IMR-90 (cell line): ENCODE measurements at regions not wholly inside any gene's neighbourhood (a gene's known extent, or its start where the extent isn't known, plus 50 kb on each side); places are given as distances from the start of the nearest gene placed in this dataset.

ENCODE experiments used
- ATAC-seq: fragments of 200-7000 bp; cut with Tn5 transposase; 2 replicates; pipeline ENCODE4 v1.9.1; 2020; ENCODE audit warnings: low read depth, mild to moderate bottlenecking, moderate library complexity
- BruUV-seq: library from RNA; stranded (reverse); fragments of 400-500 nt; replicated peaks from 2 replicates; lab custom pipeline; 2021; lab: Mats Ljungman, UMichigan
- CTCF ChIA-PET: fragments of 300-600 bp; formaldehyde crosslinking; extraction: SDS; loops from one replicate; lab custom pipeline; 2021; ENCODE audit warnings: antibody characterized with exemption; lab: Yijun Ruan, JAX
- POLR2A ChIA-PET: fragments of 300-600 bp; sonication (Branson Sonifier 250); formaldehyde crosslinking; loops from one replicate; lab custom pipeline; 2022; ENCODE audit warnings: antibody characterized with exemption; ENCODE audit not compliant: unreplicated experiment; lab: Charles Lee
- DNase-seq: peaks from one replicate; pipeline ENCODE4 v3.0.0; 2013
- H2AFZ ChIP-seq: replicated peaks from 2 replicates; pipeline ENCODE3; 2013; ENCODE audit warnings: low read length, mild to moderate bottlenecking; ENCODE audit not compliant: poor library complexity
- H2AK5ac ChIP-seq: 2 replicates; pipeline ENCODE4 v1.6.1; 2013; ENCODE audit warnings: low read depth, low read length, inconsistent platforms
- H2AK9ac ChIP-seq: replicated peaks from 2 replicates; pipeline ENCODE3; 2013; ENCODE audit warnings: mild to moderate bottlenecking, low read depth, low read length, moderate library complexity; ENCODE audit not compliant: poor library complexity
- H2BK120ac ChIP-seq: 2 replicates; pipeline ENCODE4 v1.6.1; 2013; ENCODE audit warnings: low read depth, low read length, inconsistent platforms
- H2BK15ac ChIP-seq: 3 replicates; pipeline ENCODE4 v1.6.1; 2013; ENCODE audit warnings: low read depth, low read length, inconsistent platforms
- H2BK20ac ChIP-seq: 2 replicates; pipeline ENCODE4 v1.6.1; 2013; ENCODE audit warnings: low read depth, mild to moderate bottlenecking, inconsistent platforms, low read length, moderate library complexity
- H2BK5ac ChIP-seq: 2 replicates; pipeline ENCODE4 v1.6.1; 2013; ENCODE audit warnings: mild to moderate bottlenecking, low read depth, low read length, inconsistent platforms; ENCODE audit not compliant: poor library complexity, severe bottlenecking
- H3K14ac ChIP-seq: replicated peaks from 2 replicates; pipeline ENCODE4 v1.6.1; 2013; ENCODE audit warnings: low read depth, low read length, inconsistent platforms
- H3K18ac ChIP-seq: 2 replicates; pipeline ENCODE4 v1.6.1; 2013; ENCODE audit warnings: low read depth, low read length, control low read depth
- H3K23ac ChIP-seq: 2 replicates; pipeline ENCODE4 v1.6.1; 2013; ENCODE audit warnings: low read depth, low read length, inconsistent platforms
- H3K27ac ChIP-seq: 2 replicates; pipeline ENCODE4 v1.5.1; 2013; ENCODE audit warnings: mild to moderate bottlenecking, control low read depth, low read length; ENCODE audit not compliant: insufficient read depth
- H3K27me3 ChIP-seq: 2 replicates; pipeline ENCODE4 v1.6.1; 2013; ENCODE audit warnings: low read length; ENCODE audit not compliant: control insufficient read depth, insufficient read depth
- H3K36me3 ChIP-seq: 2 replicates; pipeline ENCODE4 v1.6.1; 2013; ENCODE audit warnings: low read length, mixed read lengths; ENCODE audit not compliant: control insufficient read depth, insufficient read depth
- H3K4ac ChIP-seq: 2 replicates; pipeline ENCODE4 v1.6.1; 2013; ENCODE audit warnings: low read depth, low read length, inconsistent platforms
- H3K4me1 ChIP-seq: 2 replicates; pipeline ENCODE4 v1.6.1; 2013; ENCODE audit warnings: low read length, mixed read lengths; ENCODE audit not compliant: control insufficient read depth, insufficient read depth
- H3K4me2 ChIP-seq: 2 replicates; pipeline ENCODE4 v1.6.1; 2013; ENCODE audit warnings: low read depth, mild to moderate bottlenecking, control low read depth, low read length, moderate library complexity
- H3K4me3 ChIP-seq: 2 replicates; pipeline ENCODE4 v1.5.1; 2013; ENCODE audit warnings: low read depth, mild to moderate bottlenecking, control low read depth, low read length, moderate library complexity; ENCODE audit not compliant: insufficient read depth
- H3K56ac ChIP-seq: 2 replicates; pipeline ENCODE4 v1.6.1; 2013; ENCODE audit warnings: low read length, inconsistent platforms; ENCODE audit not compliant: insufficient read depth; ENCODE audit errors: extremely low read depth
- H3K79me1 ChIP-seq, 2 experiments: 2 replicates each; pipeline ENCODE4 v1.6.1; 2013; ENCODE audit warnings: low read length in 2 of 2, inconsistent platforms in 1 of 2, low read depth in 1 of 2
- H3K9ac ChIP-seq: 2 replicates; pipeline ENCODE4 v1.6.1; 2013; ENCODE audit warnings: low read depth, low read length, control low read depth
- H3K9me1 ChIP-seq: 2 replicates; pipeline ENCODE4 v1.6.1; 2013; ENCODE audit warnings: low read length, inconsistent platforms; ENCODE audit not compliant: insufficient read depth
- H3K9me3 ChIP-seq: 2 replicates; pipeline ENCODE4 v1.6.1; 2013; ENCODE audit warnings: low read length; ENCODE audit not compliant: control insufficient read depth, insufficient read depth
- H4K20me1 ChIP-seq: 2 replicates; pipeline ENCODE4 v1.6.1; 2013; ENCODE audit warnings: low read length, inconsistent platforms; ENCODE audit not compliant: insufficient read depth
- H4K5ac ChIP-seq: 2 replicates; pipeline ENCODE4 v1.6.1; 2013; ENCODE audit warnings: mild to moderate bottlenecking, low read depth, low read length, control low read depth
- H4K8ac ChIP-seq, 2 experiments: 2 replicates each; pipeline ENCODE4 v1.6.1; 2013; ENCODE audit warnings: low read depth in 2 of 2, low read length in 2 of 2, control low read depth in 1 of 2, inconsistent platforms in 1 of 2
- H4K91ac ChIP-seq: 2 replicates; pipeline ENCODE4 v1.6.1; 2013; ENCODE audit warnings: low read depth, low read length, inconsistent platforms; ENCODE audit not compliant: insufficient read depth
- BHLHE40 ChIP-seq: fragments of 150-350 bp; IDR thresholded peaks from 2 replicates; pipeline ENCODE4 v1.6.1; 2016; ENCODE audit warnings: mild to moderate bottlenecking, low read depth, low read length
- CEBPB ChIP-seq: IDR thresholded peaks from 2 replicates; pipeline ENCODE4 v1.6.1; 2012; ENCODE audit warnings: low read depth, low read length, improper control_type of control experiment
- ELK1 ChIP-seq: fragments of 150-350 bp; IDR thresholded peaks from 2 replicates; pipeline ENCODE4 v1.6.1; 2016; ENCODE audit warnings: low read depth, mild to moderate bottlenecking, low read length, moderate library complexity, borderline replicate concordance
- MAFK ChIP-seq: IDR thresholded peaks from 2 replicates; pipeline ENCODE4 v1.6.1; 2012; ENCODE audit warnings: low read depth, low read length, improper control_type of control experiment
- MAZ ChIP-seq: IDR thresholded peaks from 2 replicates; pipeline ENCODE4 v1.6.1; 2012; ENCODE audit warnings: low read depth, mild to moderate bottlenecking, low read length, improper control_type of control experiment, moderate library complexity, borderline replicate concordance
- MXI1 ChIP-seq: IDR thresholded peaks from 2 replicates; pipeline ENCODE4 v1.6.1; 2012; ENCODE audit warnings: low read depth, mild to moderate bottlenecking, low read length, moderate library complexity, borderline replicate concordance
- POLR2A ChIP-seq: IDR thresholded peaks from 2 replicates; pipeline ENCODE4 v1.6.1; 2012; ENCODE audit warnings: mild to moderate bottlenecking, low read depth, low read length
- RAD21 ChIP-seq: IDR thresholded peaks from 2 replicates; pipeline ENCODE4 v1.6.1; 2012; ENCODE audit warnings: low read length, improper control_type of control experiment
- SMC3 ChIP-seq: fragments of 150-350 bp; IDR thresholded peaks from 2 replicates; pipeline ENCODE4 v1.6.1; 2016; ENCODE audit warnings: low read depth, mild to moderate bottlenecking, antibody characterized with exemption, low read length, moderate library complexity
- WGBS, 2 experiments: methylation state at CpG; one replicate each; pipeline versions ENCODE4 v1.1.5 to v1.1.7; 2013; ENCODE audit warnings: missing lambda C conversion rate in 2 of 2; ENCODE audit not compliant: insufficient read length in 1 of 2; ENCODE audit errors: extremely low coverage in 2 of 2; 5-methylcytosine and 5-hydroxymethylcytosine counted together
- dilution Hi-C: fragments of 300-500 bp; cut with HindIII; formaldehyde crosslinking; loops from one replicate; pipeline ENCODE4 v1.14.3; 2018; ENCODE audit warnings: low sequenced_read_pairs; ENCODE audit not compliant: unreplicated experiment
- in situ Hi-C: fragments of 300-500 bp; cut with MboI; formaldehyde crosslinking; loops from 3 replicates; pipeline ENCODE4 v1.14.3; 2019; ENCODE audit warnings: low sequenced_read_pairs, inconsistent platforms, mixed read lengths
- intact Hi-C: fragments of 100-400 bp; cut with micrococcal nuclease; formaldehyde crosslinking; loops from 2 replicates; pipeline ENCODE4 v1.10.0; 2022
- TF ChIP-seq, protein P1 (sequence below): conservative IDR thresholded peaks from 2 replicates; pipeline ENCODE4 v1.5.1; 2012; ENCODE audit warnings: mild to moderate bottlenecking, low read depth, low read length, improper control_type of control experiment

- Histone ChIP-seq H3K56ac (no peak overlapping the region), H2AFZ (no peak overlapping the region), H3K4ac (no peak overlapping the region), H3K27ac (no peak overlapping the region), H2BK20ac (no peak overlapping the region), H3K9ac (no peak overlapping the region), H3K36me3 (no peaks in the 10 kb centered on the region), H4K20me1 (no peaks in the 10 kb centered on the region), H4K5ac (no peak overlapping the region), H2BK120ac (no peak overlapping the region), H4K91ac (no peak overlapping the region), H3K79me1 (no peaks in the 10 kb centered on the region), H3K18ac (no peak overlapping the region), H2AK5ac (no peak overlapping the region), H2AK9ac (no peak overlapping the region), H3K4me1 (no peaks in the 10 kb centered on the region), H2BK15ac (no peak overlapping the region), H2BK5ac (no peak overlapping the region), H3K27me3 (no peaks in the 10 kb centered on the region; the same call in 1 of the 2 replicates), H3K4me2 (no peak overlapping the region), H3K9me3 (no peaks in the 10 kb centered on the region), H3K9me1 (no peaks in the 10 kb centered on the region), H3K14ac (no peak overlapping the region), H3K23ac (no peak overlapping the region), H4K8ac (no peak overlapping the region), H3K4me3 (no peak overlapping the region)
- DNase-seq (no peak), ATAC-seq (no peak)
- ChIA-PET CTCF (no interaction called here), POLR2A (no interaction called here)
- intact Hi-C loops (no loop called here), in situ Hi-C loops (no loop called here), dilution Hi-C loops (no loop called here)
- 83% methylated on average over 1 of the region's 2 CpGs; no CpG with 5 or more reads in 1 of the 2 experiments for WGBS, 2 experiments
- TF ChIP-seq MAZ (no peak), MAFK (no peak), ELK1 (no peak), SMC3 (no peak), MXI1 (no peak), POLR2A (no peak), CEBPB (no peak), BHLHE40 (no peak), RAD21 (no peak)
- TF ChIP-seq, protein P1, sequence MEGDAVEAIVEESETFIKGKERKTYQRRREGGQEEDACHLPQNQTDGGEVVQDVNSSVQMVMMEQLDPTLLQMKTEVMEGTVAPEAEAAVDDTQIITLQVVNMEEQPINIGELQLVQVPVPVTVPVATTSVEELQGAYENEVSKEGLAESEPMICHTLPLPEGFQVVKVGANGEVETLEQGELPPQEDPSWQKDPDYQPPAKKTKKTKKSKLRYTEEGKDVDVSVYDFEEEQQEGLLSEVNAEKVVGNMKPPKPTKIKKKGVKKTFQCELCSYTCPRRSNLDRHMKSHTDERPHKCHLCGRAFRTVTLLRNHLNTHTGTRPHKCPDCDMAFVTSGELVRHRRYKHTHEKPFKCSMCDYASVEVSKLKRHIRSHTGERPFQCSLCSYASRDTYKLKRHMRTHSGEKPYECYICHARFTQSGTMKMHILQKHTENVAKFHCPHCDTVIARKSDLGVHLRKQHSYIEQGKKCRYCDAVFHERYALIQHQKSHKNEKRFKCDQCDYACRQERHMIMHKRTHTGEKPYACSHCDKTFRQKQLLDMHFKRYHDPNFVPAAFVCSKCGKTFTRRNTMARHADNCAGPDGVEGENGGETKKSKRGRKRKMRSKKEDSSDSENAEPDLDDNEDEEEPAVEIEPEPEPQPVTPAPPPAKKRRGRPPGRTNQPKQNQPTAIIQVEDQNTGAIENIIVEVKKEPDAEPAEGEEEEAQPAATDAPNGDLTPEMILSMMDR = no peak
- no TSS peak for BruUV-seq
Measured at GRCh38 chr15:81523867-81524266, 149.9 kb upstream of the TMC3 start.
